Stimulated activated CD8-positive, alpha-beta memory T cell treated with anti-CD3 and anti-CD28 coated beads, Interleukin-15, amount 100 ng/mL, for 4 hours (primary cell): ENCODE measurements at regions not wholly inside any gene's neighbourhood (a gene's known extent, or its start where the extent isn't known, plus 50 kb on each side); places are given as distances from the start of the nearest gene placed in this dataset.

Experiments
- DNase-seq, 2 donors: peaks; one replicate each; pipeline ENCODE4 v3.0.0-alpha.2; 2020; ENCODE audit warnings: low read depth in 2 of 2

GRCh38 chr22:49183208-49183825, 644.4 kb downstream of the BRD1 start:
- DNase-seq, result no peak

GRCh38 chr22:49182416-49182815, 645.3 kb downstream of the BRD1 start:
- no peak for DNase-seq

- DNase-seq, result no peak
These were observed 645.7 kb downstream of the BRD1 start for GRCh38 chr22:49181942-49182341.

GRCh38 chr22:49181431-49181830, 646.2 kb downstream of the BRD1 start:
- DNase-seq, result no peak

- no peak for DNase-seq
These were observed 647.0 kb downstream of the BRD1 start for GRCh38 chr22:49180683-49181024.

GRCh38 chr22:49179886-49180682, 647.6 kb downstream of the BRD1 start:
- DNase-seq, result no peak

- DNase-seq, result no peak
These were observed 648.5 kb downstream of the BRD1 start for GRCh38 chr22:49179175-49179574.

- DNase-seq, result no peak
These were observed 649.2 kb downstream of the BRD1 start for GRCh38 chr22:49178246-49179005.

GRCh38 chr22:49177666-49178065, 650.0 kb downstream of the BRD1 start:
- DNase-seq, result no peak

GRCh38 chr22:49176956-49177355, 650.7 kb downstream of the BRD1 start:
- no peak for DNase-seq

GRCh38 chr22:49170053-49170452, 657.6 kb downstream of the BRD1 start:
- DNase-seq, result no peak

GRCh38 chr22:49169074-49169744, 658.5 kb downstream of the BRD1 start:
- DNase-seq, result no peak

- no peak for DNase-seq
These were observed 659.4 kb downstream of the BRD1 start for GRCh38 chr22:49168219-49168813.

- DNase-seq, result no peak
These were observed 660.9 kb downstream of the BRD1 start for GRCh38 chr22:49166746-49167145.

- DNase-seq, result no peak
These were observed 661.5 kb downstream of the BRD1 start for GRCh38 chr22:49166211-49166610.

- no peak for DNase-seq
These were observed 662.8 kb downstream of the BRD1 start for GRCh38 chr22:49164773-49165320.

GRCh38 chr22:49163960-49164690, 663.5 kb downstream of the BRD1 start:
- DNase-seq, result no peak

GRCh38 chr22:49163258-49163959, 664.3 kb downstream of the BRD1 start:
- DNase-seq, result no peak

GRCh38 chr22:49162841-49163240, 664.8 kb downstream of the BRD1 start:
- no peak for DNase-seq
